Glomerular endothelial cell (primary cell): ENCODE measurements at regions not wholly inside any gene's neighbourhood (a gene's known extent, or its start where the extent isn't known, plus 50 kb on each side); places are given as distances from the start of the nearest gene placed in this dataset.

ENCODE experiments used
- DNase-seq: peaks from one replicate; pipeline ENCODE4 v3.0.0-alpha.2; 2011; ENCODE audit warnings: low read depth, low spot score; ENCODE audit errors: extremely low read depth

- no peak for DNase-seq
Observed at GRCh38 chr5:38714703-38715355, 131.0 kb upstream of the OSMR start.

DNA sequence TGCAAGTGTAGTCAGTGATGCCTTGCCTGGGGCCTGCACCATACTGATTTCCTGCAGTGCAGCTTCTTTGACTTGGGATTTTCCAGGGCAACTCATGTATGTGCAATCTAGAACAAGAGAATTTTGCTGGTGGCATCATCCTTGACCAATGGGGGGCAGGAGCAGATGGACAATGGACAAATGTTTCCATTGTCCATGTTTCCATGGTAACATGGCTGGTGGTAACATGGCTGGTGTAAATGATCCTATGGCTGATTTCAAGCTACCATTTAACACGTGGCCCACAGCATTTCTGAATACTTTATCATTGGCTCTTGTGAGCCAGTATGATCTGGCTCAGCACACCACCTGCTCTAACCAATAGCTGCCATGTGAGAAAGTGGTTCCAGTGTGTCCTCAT is 130.1 kb upstream of the OSMR start:
- no peak for DNase-seq

GRCh38 chr5:38716516-38716915 is 129.3 kb upstream of the OSMR start:
- DNase-seq = no peak

DNA sequence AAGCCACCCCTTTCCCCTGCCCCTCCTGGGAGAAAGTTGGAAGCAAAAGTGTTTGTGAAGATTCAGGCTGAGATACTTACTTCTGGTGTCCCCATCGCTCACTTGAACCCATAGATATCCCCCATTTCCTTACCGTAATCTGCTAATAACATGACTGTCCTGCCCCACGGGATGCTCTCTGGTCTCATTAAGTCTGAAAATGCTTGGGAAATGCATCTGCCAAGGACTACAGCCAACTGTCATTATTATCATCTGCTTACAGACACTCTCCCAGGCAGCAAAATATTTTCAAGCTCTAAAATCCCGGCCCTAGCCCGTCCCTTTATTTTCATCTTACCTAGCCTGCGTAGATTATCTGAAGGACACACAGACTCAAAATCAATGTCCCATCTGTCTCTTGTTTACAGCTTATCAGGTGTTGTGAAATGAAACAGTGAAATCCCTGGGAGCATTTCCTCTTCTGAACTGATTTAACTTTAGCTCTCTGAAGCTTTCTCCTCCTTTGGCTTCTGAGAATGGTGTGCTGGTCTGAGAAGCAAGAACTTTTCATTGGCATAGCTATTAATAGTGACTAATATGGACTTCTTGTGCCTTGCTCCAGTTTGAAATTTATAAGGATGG is 126.9 kb upstream of the OSMR start:
- no peak for DNase-seq

DNA sequence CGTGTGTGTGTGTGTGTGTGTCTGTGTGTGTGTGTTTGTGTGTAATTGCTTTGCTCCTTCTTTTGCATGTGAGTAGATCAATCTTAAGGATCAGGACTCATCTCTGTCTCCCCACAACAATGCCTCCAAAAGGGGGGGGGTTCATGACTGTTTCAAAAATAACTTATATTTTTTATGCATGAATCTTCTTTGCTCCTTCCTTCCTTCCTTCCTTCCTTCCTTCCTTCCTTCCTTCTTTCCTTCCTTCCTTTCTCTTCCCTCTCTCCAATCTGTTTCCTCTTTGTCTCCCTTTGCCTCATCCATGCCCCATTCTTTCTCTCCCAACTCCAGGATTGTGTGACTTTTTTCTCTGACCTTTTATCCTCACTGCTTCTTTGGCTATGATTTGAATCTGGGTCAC is 126.4 kb upstream of the OSMR start:
- no peak for DNase-seq

GRCh38 chr5:38719916-38720315 is 125.9 kb upstream of the OSMR start:
- no peak for DNase-seq

- DNase-seq = no peak
Observed at GRCh38 chr5:38720554-38721361, 125.1 kb upstream of the OSMR start.

GRCh38 chr5:38722918-38723317 is 122.9 kb upstream of the OSMR start:
- DNase-seq = no peak

DNA sequence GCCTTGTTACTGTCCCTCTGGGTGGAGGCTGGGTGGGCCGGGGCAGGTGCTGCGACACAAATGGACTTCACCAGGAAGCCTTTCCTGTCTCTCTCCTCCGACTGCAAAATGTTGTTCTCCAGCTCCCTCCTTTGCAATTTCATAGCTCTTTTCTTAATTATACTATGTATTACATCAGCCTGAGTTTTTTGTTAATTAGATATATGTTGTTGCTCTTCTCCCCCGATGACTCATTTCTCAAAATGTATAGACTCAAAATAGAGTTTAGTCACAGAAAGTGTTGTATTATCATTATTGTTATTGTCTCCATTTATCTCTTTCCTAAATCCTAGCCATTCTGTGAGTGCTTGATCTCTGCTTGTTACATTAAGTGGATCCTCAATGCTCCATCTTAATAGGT is 122.4 kb upstream of the OSMR start:
- no peak for DNase-seq

- no peak for DNase-seq
Observed at GRCh38 chr5:38724301-38725030, 121.3 kb upstream of the OSMR start.

DNA sequence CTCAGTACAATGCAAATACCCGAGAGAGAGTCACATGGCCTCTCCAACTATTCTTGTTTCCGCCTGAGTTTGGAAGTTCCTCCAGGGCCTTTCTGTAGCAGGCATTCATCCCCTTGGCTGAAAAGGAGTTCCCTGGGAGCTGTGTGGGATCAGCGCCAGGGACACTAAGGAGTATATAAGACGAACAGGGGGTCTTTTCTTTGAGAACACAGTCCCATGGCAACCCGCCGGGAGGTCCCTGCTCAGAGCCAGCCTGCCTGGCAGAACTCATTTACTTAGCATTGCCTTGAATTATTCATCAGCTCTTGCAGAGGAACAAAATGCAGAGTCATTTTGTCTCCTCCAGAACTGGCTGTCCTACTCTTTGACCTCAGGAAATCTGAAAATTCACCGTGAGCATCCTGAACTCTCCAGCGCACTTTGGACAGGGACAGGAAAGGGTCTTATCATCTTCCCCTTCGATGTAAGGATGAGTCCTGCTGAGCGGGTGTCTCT is 120.4 kb upstream of the OSMR start:
- DNase-seq = no peak

- DNase-seq = no peak
Observed at GRCh38 chr5:38726279-38726678, 119.5 kb upstream of the OSMR start.

DNA sequence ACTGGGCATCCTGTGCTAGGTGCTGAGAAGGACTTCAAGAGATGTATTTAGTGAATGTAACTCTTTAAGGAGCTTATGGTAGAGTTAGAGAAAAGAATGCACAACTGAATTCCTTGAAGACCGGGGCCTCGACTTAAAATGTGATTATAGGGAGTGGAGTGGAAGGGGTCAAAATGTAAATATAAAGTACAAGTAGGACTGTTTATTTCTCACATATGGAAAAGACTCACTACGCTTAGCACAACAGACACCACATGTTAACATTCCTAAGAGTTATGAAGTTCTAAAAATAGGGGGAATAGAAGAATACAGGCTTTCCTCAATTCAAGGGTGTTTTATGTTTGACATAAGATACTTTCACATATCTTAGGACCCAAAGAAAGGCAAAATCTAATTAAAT is 117.8 kb upstream of the OSMR start:
- no peak for DNase-seq

- no peak for DNase-seq
Observed at GRCh38 chr5:38731461-38731860, 114.4 kb upstream of the OSMR start.

- no peak for DNase-seq
Observed at GRCh38 chr5:38734353-38734752, 111.5 kb upstream of the OSMR start.

- DNase-seq = no peak
Observed at GRCh38 chr5:38736089-38736488, 109.7 kb upstream of the OSMR start.

DNA sequence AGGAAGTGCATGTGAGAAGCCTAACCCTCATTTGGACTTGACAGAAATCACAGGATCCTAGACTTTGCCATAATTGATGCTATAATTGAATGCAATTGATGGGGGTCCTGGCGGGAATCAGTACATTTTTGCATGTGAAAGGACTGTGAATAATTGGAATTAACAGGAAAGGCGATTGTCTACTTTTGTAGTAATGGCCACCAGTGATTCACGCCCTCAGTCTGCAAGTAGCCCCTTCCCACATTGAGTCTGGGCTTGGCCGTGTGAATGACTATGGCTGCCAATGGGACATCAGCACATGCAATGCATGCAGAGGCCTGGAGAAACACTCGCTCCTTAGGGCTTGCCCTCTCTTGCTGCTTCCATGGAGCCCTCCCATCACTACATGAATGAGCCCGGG is 107.8 kb upstream of the OSMR start:
- no peak for DNase-seq

GRCh38 chr5:38739011-38739704 is 106.7 kb upstream of the OSMR start:
- no peak for DNase-seq

- no peak for DNase-seq
Observed at GRCh38 chr5:38739705-38740045, 106.1 kb upstream of the OSMR start.

DNA sequence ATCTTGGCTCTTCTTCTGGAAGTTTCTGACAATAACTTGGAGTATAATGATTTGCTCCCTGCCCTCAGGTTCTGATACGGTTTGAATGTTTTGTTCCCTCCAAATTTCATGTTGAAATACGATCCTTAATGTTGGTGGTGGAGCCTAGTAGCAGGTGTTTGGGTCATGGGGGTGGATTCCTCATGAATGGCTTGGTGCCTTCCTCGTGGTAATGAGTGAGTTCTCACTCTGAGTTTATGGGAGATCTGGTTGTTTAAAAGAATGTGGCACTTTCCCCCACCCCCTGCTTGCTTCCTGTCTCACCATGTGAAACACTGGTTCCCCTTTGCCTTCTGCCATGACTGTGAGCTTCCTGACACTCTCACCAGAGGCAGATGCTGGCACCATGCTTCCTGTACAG is 103.0 kb upstream of the OSMR start:
- DNase-seq = no peak

- DNase-seq = no peak
Observed at GRCh38 chr5:38743562-38743961, 102.2 kb upstream of the OSMR start.
